ENCODE measurements at regions not wholly inside any gene's neighbourhood (a gene's known extent, or its start where the extent isn't known, plus 50 kb on each side); places are given as distances from the start of the nearest gene placed in this dataset.

DNA sequence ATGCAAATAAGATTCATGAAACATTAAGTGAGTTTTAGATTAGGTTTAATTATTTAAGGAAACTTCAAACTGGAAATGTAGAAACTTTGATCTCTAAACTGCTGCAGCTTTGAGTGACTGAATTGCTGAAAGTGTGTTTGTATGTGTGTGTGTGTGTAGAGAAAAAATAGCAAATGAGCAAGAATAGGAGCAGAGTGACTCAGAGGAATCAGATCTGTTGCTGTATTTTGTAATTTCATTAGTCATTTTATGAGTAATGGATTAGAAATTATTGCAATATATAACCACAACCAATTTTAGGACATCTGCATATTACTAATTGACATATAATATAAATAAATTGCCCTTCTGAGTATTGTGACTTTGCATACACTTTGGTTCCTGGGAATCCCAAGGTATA, 52.8 kb upstream of the SLC9A9 start:
- peak; percentile 63 for DNase-seq
- TF ChIP-seq EZH2 (IDR thresholded peaks at IDR 0.05; ENCODE audit: low read length, unreplicated experiment): no peak
- TF ChIP-seq, protein P1, sequence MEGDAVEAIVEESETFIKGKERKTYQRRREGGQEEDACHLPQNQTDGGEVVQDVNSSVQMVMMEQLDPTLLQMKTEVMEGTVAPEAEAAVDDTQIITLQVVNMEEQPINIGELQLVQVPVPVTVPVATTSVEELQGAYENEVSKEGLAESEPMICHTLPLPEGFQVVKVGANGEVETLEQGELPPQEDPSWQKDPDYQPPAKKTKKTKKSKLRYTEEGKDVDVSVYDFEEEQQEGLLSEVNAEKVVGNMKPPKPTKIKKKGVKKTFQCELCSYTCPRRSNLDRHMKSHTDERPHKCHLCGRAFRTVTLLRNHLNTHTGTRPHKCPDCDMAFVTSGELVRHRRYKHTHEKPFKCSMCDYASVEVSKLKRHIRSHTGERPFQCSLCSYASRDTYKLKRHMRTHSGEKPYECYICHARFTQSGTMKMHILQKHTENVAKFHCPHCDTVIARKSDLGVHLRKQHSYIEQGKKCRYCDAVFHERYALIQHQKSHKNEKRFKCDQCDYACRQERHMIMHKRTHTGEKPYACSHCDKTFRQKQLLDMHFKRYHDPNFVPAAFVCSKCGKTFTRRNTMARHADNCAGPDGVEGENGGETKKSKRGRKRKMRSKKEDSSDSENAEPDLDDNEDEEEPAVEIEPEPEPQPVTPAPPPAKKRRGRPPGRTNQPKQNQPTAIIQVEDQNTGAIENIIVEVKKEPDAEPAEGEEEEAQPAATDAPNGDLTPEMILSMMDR (conservative IDR thresholded peaks at IDR 0.05; ENCODE audit: low read depth, low read length): no peak
- TF ChIP-seq EZH2phosphoT487 (IDR thresholded peaks at IDR 0.05; ENCODE audit: borderline replicate concordance, low read length): no peak
- Histone ChIP-seq H3F3A (ENCODE audit: low read length, unreplicated experiment) (no peaks in the 10 kb centered on the region), H3K36me3 (ENCODE audit: low read depth, low read length) (no peaks in the 10 kb centered on the region), H3K79me2 (ENCODE audit: low read length) (no peaks in the 10 kb centered on the region), H3K9me2 (replicated peaks; ENCODE audit: low read length) (no peaks in the 10 kb centered on the region), H3K4me2 (ENCODE audit: low read length) (peak overlapping the region; percentile 37; the same call in 1 of the 2 replicates), H3K27ac (ENCODE audit: low read length) (no peak overlapping the region), H4K20me1 (ENCODE audit: low read length) (no peaks in the 10 kb centered on the region), H3K9me3 (ENCODE audit: low read length) (no peaks in the 10 kb centered on the region), H3K4me3 (ENCODE audit: low read length) (no peak overlapping the region), H3K4me1 (ENCODE audit: insufficient read depth, low read length) (peaks cover 10% of the 10 kb centered on the region), H3K9ac (ENCODE audit: low read length) (no peak overlapping the region), H3K27me3 (ENCODE audit: low read length) (no peaks in the 10 kb centered on the region), H2AFZ (ENCODE audit: low read length) (no peak overlapping the region)
- intact Hi-C loops (cut with micrococcal nuclease): loop anchor here (2.0 kb wide), 1 partner anchor 44 kb away; no protein-coding TSS in a partner anchor
- POLR2A ChIA-PET (ENCODE audit: unreplicated experiment): no interaction called here
- CTCF ChIA-PET: no interaction called here
- no TSS peak for BruUV-seq (replicated peaks)
- peak; percentile 51 for ATAC-seq

DNA sequence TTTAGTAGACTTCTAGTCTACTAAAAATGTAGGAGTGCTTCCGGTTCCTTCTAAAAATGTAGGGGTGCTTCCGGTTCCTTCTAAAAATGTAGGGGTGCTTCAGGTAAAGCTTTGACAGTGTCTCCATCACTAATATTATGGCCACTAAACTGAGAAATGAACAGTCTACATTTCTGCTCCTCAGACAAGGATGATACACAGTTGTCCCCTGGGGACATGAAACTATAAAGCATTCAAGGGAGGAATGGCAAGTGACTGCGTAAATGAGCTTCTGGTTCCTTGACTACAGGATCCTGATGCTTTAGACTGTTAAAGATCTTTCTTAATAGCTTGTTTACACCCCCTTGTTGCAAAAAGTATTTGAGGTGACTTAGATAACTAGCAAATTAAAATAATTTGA, 53.9 kb upstream of the SLC9A9 start:
- no peaks in the 10 kb centered on the region for H3K36me3 ChIP-seq (ENCODE audit: low read depth, low read length)
- H3K4me2 ChIP-seq (ENCODE audit: low read length): no peak overlapping the region
- H3K9me2 ChIP-seq (replicated peaks; ENCODE audit: low read length): no peaks in the 10 kb centered on the region
- POLR2A ChIA-PET (ENCODE audit: unreplicated experiment): no interaction called here
- DNase-seq (no peak), ATAC-seq (no peak)
- TF ChIP-seq, protein P1 (conservative IDR thresholded peaks at IDR 0.05; ENCODE audit: low read depth, low read length): no peak
- TF ChIP-seq EZH2 (IDR thresholded peaks at IDR 0.05; ENCODE audit: low read length, unreplicated experiment): no peak
- no peak for TF ChIP-seq EZH2phosphoT487 (IDR thresholded peaks at IDR 0.05; ENCODE audit: borderline replicate concordance, low read length)
- H3K27me3 ChIP-seq (ENCODE audit: low read length): no peaks in the 10 kb centered on the region
- intact Hi-C loops (cut with micrococcal nuclease): no loop called here
- no peak overlapping the region for H2AFZ ChIP-seq (ENCODE audit: low read length)
- H3K4me3 ChIP-seq (ENCODE audit: low read length): no peak overlapping the region
- H4K20me1 ChIP-seq (ENCODE audit: low read length): no peaks in the 10 kb centered on the region
- no TSS peak for BruUV-seq (replicated peaks)
- H3K4me1 ChIP-seq (ENCODE audit: insufficient read depth, low read length): peaks cover 10% of the 10 kb centered on the region
- no peak overlapping the region for H3K9ac ChIP-seq (ENCODE audit: low read length)
- CTCF ChIA-PET: no interaction called here
- H3K27ac ChIP-seq (ENCODE audit: low read length): no peak overlapping the region
- H3K9me3 ChIP-seq (ENCODE audit: low read length): no peaks in the 10 kb centered on the region
- no peaks in the 10 kb centered on the region for H3K79me2 ChIP-seq (ENCODE audit: low read length)
- H3F3A ChIP-seq (ENCODE audit: low read length, unreplicated experiment): no peaks in the 10 kb centered on the region

DNA sequence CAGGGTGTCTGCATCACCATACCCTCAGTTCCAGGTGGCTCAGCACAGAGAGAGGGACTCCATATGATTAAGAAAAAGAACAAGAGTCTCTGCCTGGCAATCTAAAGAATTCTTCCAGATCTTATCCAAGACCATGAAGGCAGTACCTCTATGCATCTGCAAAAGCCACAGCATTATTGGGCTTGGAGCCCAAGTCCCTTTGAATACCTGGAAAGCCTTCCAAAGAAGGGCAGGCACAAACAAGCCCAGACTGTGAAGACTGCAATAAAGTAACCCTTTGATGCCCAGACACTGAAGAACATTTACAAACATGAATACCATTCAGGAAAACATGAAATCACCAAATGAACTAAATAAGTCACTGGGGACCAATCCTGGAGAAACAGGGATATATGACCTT, 60.9 kb upstream of the DIPK2A start:
- TF ChIP-seq EZH2 (IDR thresholded peaks at IDR 0.05; ENCODE audit: low read length, unreplicated experiment) (no peak), EZH2phosphoT487 (IDR thresholded peaks at IDR 0.05; ENCODE audit: borderline replicate concordance, low read length) (no peak)
- TF ChIP-seq, protein P1 (conservative IDR thresholded peaks at IDR 0.05; ENCODE audit: low read depth, low read length): no peak
- Histone ChIP-seq H3K36me3 (ENCODE audit: low read depth, low read length) (no peaks in the 10 kb centered on the region), H3F3A (ENCODE audit: low read length, unreplicated experiment) (no peaks in the 10 kb centered on the region), H3K4me1 (ENCODE audit: insufficient read depth, low read length) (no peaks in the 10 kb centered on the region), H2AFZ (ENCODE audit: low read length) (no peak overlapping the region), H3K27ac (ENCODE audit: low read length) (no peak overlapping the region), H4K20me1 (ENCODE audit: low read length) (no peaks in the 10 kb centered on the region), H3K27me3 (ENCODE audit: low read length) (no peaks in the 10 kb centered on the region), H3K9ac (ENCODE audit: low read length) (no peak overlapping the region), H3K9me3 (ENCODE audit: low read length) (no peaks in the 10 kb centered on the region), H3K9me2 (replicated peaks; ENCODE audit: low read length) (no peaks in the 10 kb centered on the region), H3K79me2 (ENCODE audit: low read length) (no peaks in the 10 kb centered on the region), H3K4me2 (ENCODE audit: low read length) (no peak overlapping the region), H3K4me3 (ENCODE audit: low read length) (no peak overlapping the region)
- DNase-seq (no peak), ATAC-seq (no peak)
- BruUV-seq (replicated peaks): no TSS peak
- ChIA-PET CTCF (no interaction called here), POLR2A (ENCODE audit: unreplicated experiment) (no interaction called here)
- intact Hi-C loops (cut with micrococcal nuclease): no loop called here

Data from PC-3 (cell line).